ENCODE measurements at regions not wholly inside any gene's neighbourhood (a gene's known extent, or its start where the extent isn't known, plus 50 kb on each side); places are given as distances from the start of the nearest gene placed in this dataset.

DNA sequence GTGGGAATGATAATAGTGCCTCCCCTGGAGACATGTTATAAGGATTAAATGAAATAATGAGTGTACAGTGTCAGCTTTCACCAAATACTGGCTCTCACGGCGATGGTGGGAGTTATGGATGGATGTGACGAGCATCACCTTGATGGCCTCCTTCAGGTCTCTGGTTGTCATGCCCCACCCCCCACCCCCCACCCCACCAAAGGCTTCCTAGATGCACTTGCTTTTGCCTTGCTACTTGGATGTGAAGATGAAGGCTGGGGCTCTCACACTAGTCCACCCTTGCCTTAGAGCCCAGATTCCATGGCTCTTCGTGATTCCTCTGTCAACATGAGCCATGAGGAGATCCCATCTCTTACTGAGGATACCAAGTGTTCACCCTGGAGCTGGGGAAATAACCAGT lies 412.3 kb downstream of the NPHP4 start:
- H3K27ac Mint-ChIP-seq: no peak overlapping the region
- H3K4me2 ChIP-seq (replicated peaks; ENCODE audit: extremely low read depth, low read length, poor library complexity, severe bottlenecking): no peak overlapping the region
- H3K9ac ChIP-seq (ENCODE audit: insufficient read depth, low read length, poor library complexity, severe bottlenecking): no peak overlapping the region
- no CpG with 5 or more reads among the region's 4 CpGs for WGBS (ENCODE audit: insufficient coverage)
- no peaks in the 10 kb centered on the region for H3K27me3 ChIP-seq (ENCODE audit: control insufficient read depth in 2 of 2, insufficient read depth in 2 of 2, low read length in 2 of 2)
- no peaks in the 10 kb centered on the region for H3K36me3 ChIP-seq (replicated peaks in 1 of 2; ENCODE audit: control insufficient read depth in 1 of 2, insufficient read depth in 2 of 2, low read length in 2 of 2)
- no peak overlapping the region for H3K4me3 ChIP-seq (replicated peaks in 1 of 3; ENCODE audit: low read depth in 2 of 3, low read length in 3 of 3)
- DNase-seq: no peak
- intact Hi-C loops (cut with micrococcal nuclease): no loop called here
- H2AFZ ChIP-seq (ENCODE audit: insufficient read depth, low read depth, low read length, poor library complexity, severe bottlenecking): no peak overlapping the region
- no peak overlapping the region for H3K27ac ChIP-seq (ENCODE audit: low read depth in 1 of 2, low read length in 2 of 2)
- H3K36me3 Mint-ChIP-seq: no peaks in the 10 kb centered on the region
- no peaks in the 10 kb centered on the region for H3K4me1 Mint-ChIP-seq
- H3K9me3 Mint-ChIP-seq: peaks cover 0 to 4% (median 2%) of the 10 kb centered on the region in 7 donors
- no peaks in the 10 kb centered on the region for H3K9me3 ChIP-seq (replicated peaks in 1 of 2; ENCODE audit: control insufficient read depth in 1 of 2, insufficient read depth in 1 of 2, low read length in 2 of 2)
- H3K79me2 ChIP-seq (ENCODE audit: insufficient read depth, low read length): no peaks in the 10 kb centered on the region
- no peaks in the 10 kb centered on the region for H4K20me1 ChIP-seq (ENCODE audit: insufficient read depth, low read length)
- no peak overlapping the region for H3K4me3 Mint-ChIP-seq
- peaks cover 0 to 3% (median 1%) of the 10 kb centered on the region in 3 donors for H3K27me3 Mint-ChIP-seq (ENCODE audit: low read depth in 3 of 3)
- TF ChIP-seq, protein P1, sequence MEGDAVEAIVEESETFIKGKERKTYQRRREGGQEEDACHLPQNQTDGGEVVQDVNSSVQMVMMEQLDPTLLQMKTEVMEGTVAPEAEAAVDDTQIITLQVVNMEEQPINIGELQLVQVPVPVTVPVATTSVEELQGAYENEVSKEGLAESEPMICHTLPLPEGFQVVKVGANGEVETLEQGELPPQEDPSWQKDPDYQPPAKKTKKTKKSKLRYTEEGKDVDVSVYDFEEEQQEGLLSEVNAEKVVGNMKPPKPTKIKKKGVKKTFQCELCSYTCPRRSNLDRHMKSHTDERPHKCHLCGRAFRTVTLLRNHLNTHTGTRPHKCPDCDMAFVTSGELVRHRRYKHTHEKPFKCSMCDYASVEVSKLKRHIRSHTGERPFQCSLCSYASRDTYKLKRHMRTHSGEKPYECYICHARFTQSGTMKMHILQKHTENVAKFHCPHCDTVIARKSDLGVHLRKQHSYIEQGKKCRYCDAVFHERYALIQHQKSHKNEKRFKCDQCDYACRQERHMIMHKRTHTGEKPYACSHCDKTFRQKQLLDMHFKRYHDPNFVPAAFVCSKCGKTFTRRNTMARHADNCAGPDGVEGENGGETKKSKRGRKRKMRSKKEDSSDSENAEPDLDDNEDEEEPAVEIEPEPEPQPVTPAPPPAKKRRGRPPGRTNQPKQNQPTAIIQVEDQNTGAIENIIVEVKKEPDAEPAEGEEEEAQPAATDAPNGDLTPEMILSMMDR (IDR thresholded peaks at IDR 0.05): no peak
- no peaks in the 10 kb centered on the region for H3K4me1 ChIP-seq (ENCODE audit: control insufficient read depth in 1 of 2, insufficient read depth in 2 of 2, low read length in 2 of 2)

DNA sequence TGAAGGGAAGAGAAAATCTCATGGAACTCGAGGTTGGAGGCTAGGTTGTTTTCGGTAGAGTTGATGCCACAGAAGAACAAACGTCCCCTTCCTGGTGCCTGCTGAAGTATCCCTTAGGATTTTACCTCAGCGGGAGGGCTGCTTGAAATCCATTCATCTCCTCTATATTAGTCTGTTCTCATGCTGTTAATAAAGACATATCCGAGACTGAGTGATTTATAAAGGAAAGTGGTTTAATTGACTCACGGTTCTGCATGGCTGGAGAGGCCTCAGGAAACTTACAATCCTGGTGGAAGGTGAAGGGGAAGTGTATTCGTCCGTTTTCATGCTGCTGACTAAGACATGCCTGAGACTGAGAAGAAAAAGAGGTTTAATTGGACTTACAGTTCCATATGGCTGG lies 413.5 kb downstream of the NPHP4 start:
- TF ChIP-seq, protein P1 (IDR thresholded peaks at IDR 0.05): no peak
- no peaks in the 10 kb centered on the region for H3K4me1 Mint-ChIP-seq
- Histone ChIP-seq H3K9ac (ENCODE audit: insufficient read depth, low read length, poor library complexity, severe bottlenecking) (no peak overlapping the region), H3K4me2 (replicated peaks; ENCODE audit: extremely low read depth, low read length, poor library complexity, severe bottlenecking) (no peak overlapping the region), H3K27ac (ENCODE audit: low read depth in 1 of 2, low read length in 2 of 2) (no peak overlapping the region), H4K20me1 (ENCODE audit: insufficient read depth, low read length) (no peaks in the 10 kb centered on the region), H2AFZ (ENCODE audit: insufficient read depth, low read depth, low read length, poor library complexity, severe bottlenecking) (no peak overlapping the region), H3K36me3 (replicated peaks in 1 of 2; ENCODE audit: control insufficient read depth in 1 of 2, insufficient read depth in 2 of 2, low read length in 2 of 2) (no peaks in the 10 kb centered on the region), H3K4me3 (replicated peaks in 1 of 3; ENCODE audit: low read depth in 2 of 3, low read length in 3 of 3) (no peak overlapping the region), H3K9me3 (replicated peaks in 1 of 2; ENCODE audit: control insufficient read depth in 1 of 2, insufficient read depth in 1 of 2, low read length in 2 of 2) (no peaks in the 10 kb centered on the region), H3K27me3 (ENCODE audit: control insufficient read depth in 2 of 2, insufficient read depth in 2 of 2, low read length in 2 of 2) (no peaks in the 10 kb centered on the region), H3K4me1 (ENCODE audit: control insufficient read depth in 1 of 2, insufficient read depth in 2 of 2, low read length in 2 of 2) (no peaks in the 10 kb centered on the region), H3K79me2 (ENCODE audit: insufficient read depth, low read length) (no peaks in the 10 kb centered on the region)
- intact Hi-C loops (cut with micrococcal nuclease): no loop called here
- DNase-seq: no peak
- 81% methylated on average over 6 of the region's 8 CpGs for WGBS (ENCODE audit: insufficient coverage)
- no peaks in the 10 kb centered on the region for H3K36me3 Mint-ChIP-seq
- H3K4me3 Mint-ChIP-seq: no peak overlapping the region
- H3K27me3 Mint-ChIP-seq (ENCODE audit: low read depth in 3 of 3): peaks cover 0 to 3% (median 0%) of the 10 kb centered on the region in 3 donors
- peaks cover 0 to 3% (median 2%) of the 10 kb centered on the region in 7 donors for H3K9me3 Mint-ChIP-seq
- H3K27ac Mint-ChIP-seq: no peak overlapping the region
